Neural cell (in vitro differentiated cells): ENCODE measurements at regions not wholly inside any gene's neighbourhood (a gene's known extent, or its start where the extent isn't known, plus 50 kb on each side); places are given as distances from the start of the nearest gene placed in this dataset.
A peak's percentile ranks its signal among the peaks of the same experiment; 100 is the strongest.

Experiments
- H2AFZ ChIP-seq: fragments of 200-600, 300-800 bp; sonication (generic), shearing (Covaris generic); 2 replicates; pipeline ENCODE4 v1.6.0; 2014; ENCODE audit warnings: low read depth, mild to moderate bottlenecking, antibody characterized with exemption, low read length, moderate library complexity
- H3F3A ChIP-seq: fragments of 200-600 bp; shearing (Covaris generic); 2 replicates; pipeline ENCODE4 v1.6.1; 2016; ENCODE audit warnings: mild to moderate bottlenecking, moderate library complexity, mixed read lengths, antibody characterized with exemption, low read length; ENCODE audit not compliant: insufficient read depth, poor library complexity, severe bottlenecking
- H3K27ac ChIP-seq: fragments of 200-600, 300-800 bp; sonication (generic), shearing (Covaris generic); 2 replicates; pipeline ENCODE4 v1.5.1; 2014; ENCODE audit warnings: mild to moderate bottlenecking, low read length, moderate library complexity
- H3K27me3 ChIP-seq: fragments of 300-800, 200-600 bp; sonication (generic), shearing (Covaris generic); 2 replicates; pipeline ENCODE4 v1.6.0; 2014; ENCODE audit warnings: mild to moderate bottlenecking, low read depth, low read length, moderate library complexity; ENCODE audit not compliant: insufficient read depth
- H3K36me3 ChIP-seq: fragments of 300-800, 200-600 bp; sonication (generic), shearing (Covaris generic); 2 replicates; pipeline ENCODE4 v1.5.1; 2014; ENCODE audit warnings: mild to moderate bottlenecking, antibody characterized with exemption, low read length, moderate library complexity; ENCODE audit not compliant: insufficient read depth
- H3K4me2 ChIP-seq: fragments of 300-800, 200-600 bp; sonication (generic), shearing (Covaris generic); 2 replicates; pipeline ENCODE4 v1.6.0; 2014; ENCODE audit warnings: mild to moderate bottlenecking, low read length
- H3K4me3 ChIP-seq: fragments of 300-800, 200-600 bp; sonication (generic), shearing (Covaris generic); 2 replicates; pipeline ENCODE4 v1.5.1; 2014; ENCODE audit warnings: mild to moderate bottlenecking, low read length, moderate library complexity
- H3K79me2 ChIP-seq: fragments of 200-600 bp; shearing (Covaris generic); replicated peaks from 2 replicates; pipeline ENCODE4 v1.6.0; 2014; ENCODE audit warnings: mild to moderate bottlenecking, low read length, moderate library complexity; ENCODE audit not compliant: insufficient read depth
- H3K9ac ChIP-seq: fragments of 300-800, 200-600 bp; sonication (generic), shearing (Covaris generic); 2 replicates; pipeline ENCODE4 v1.6.1; 2016; ENCODE audit warnings: mild to moderate bottlenecking, low read length, mixed read lengths
- H3K9me2 ChIP-seq: fragments of 200-600 bp; shearing (Covaris generic); 2 replicates; pipeline ENCODE4 v1.6.1; 2016; ENCODE audit warnings: mild to moderate bottlenecking, low read length, mixed read lengths; ENCODE audit not compliant: insufficient read depth
- H3K9me3 ChIP-seq: fragments of 200-600, 300-800 bp; sonication (generic), shearing (Covaris generic); 2 replicates; pipeline ENCODE4 v1.6.1; 2016; ENCODE audit warnings: mild to moderate bottlenecking, mixed run types, low read length, moderate library complexity, mixed read lengths
- H4K20me1 ChIP-seq: fragments of 200-600 bp; shearing (Covaris generic); 2 replicates; pipeline ENCODE4 v1.6.1; 2016; ENCODE audit warnings: mild to moderate bottlenecking, mixed run types; ENCODE audit not compliant: insufficient read depth
- CTCF ChIP-seq: fragments of 450-650 bp; IDR thresholded peaks from 2 replicates; pipeline ENCODE4 v1.5.1; 2014; ENCODE audit warnings: antibody characterized with exemption, mild to moderate bottlenecking, moderate library complexity; ENCODE audit not compliant: poor library complexity, severe bottlenecking
- EP300 ChIP-seq: fragments of 450-650 bp; conservative IDR thresholded peaks from 2 replicates; pipeline ENCODE4 v1.6.1; 2014; ENCODE audit warnings: antibody characterized with exemption, mild to moderate bottlenecking, moderate library complexity; ENCODE audit not compliant: poor library complexity, severe bottlenecking
- EZH2 ChIP-seq: fragments of 200-600, 300-800 bp; shearing (Covaris generic), sonication (generic); IDR thresholded peaks from 2 replicates; pipeline ENCODE4 v1.6.1; 2014; ENCODE audit warnings: antibody characterized with exemption, low read length, borderline replicate concordance, mild to moderate bottlenecking; ENCODE audit not compliant: insufficient read depth, poor library complexity, severe bottlenecking
- MXI1 ChIP-seq: fragments of 450-650 bp; conservative IDR thresholded peaks from 2 replicates; pipeline ENCODE4 v1.6.1; 2014; ENCODE audit warnings: antibody characterized with exemption, mild to moderate bottlenecking; ENCODE audit not compliant: poor library complexity, severe bottlenecking
- POLR2AphosphoS5 ChIP-seq: IDR thresholded peaks from 2 replicates; pipeline ENCODE4 v1.6.1; 2012
- RAD21 ChIP-seq: fragments of 450-650 bp; conservative IDR thresholded peaks from 2 replicates; pipeline ENCODE4 v1.6.1; 2014; ENCODE audit warnings: antibody characterized with exemption, mild to moderate bottlenecking, moderate library complexity
- SMC3 ChIP-seq: fragments of 450-650 bp; conservative IDR thresholded peaks from 2 replicates; pipeline ENCODE4 v1.6.1; 2014; ENCODE audit warnings: antibody characterized with exemption, mild to moderate bottlenecking, moderate library complexity; ENCODE audit not compliant: poor library complexity
- TAF1 ChIP-seq: IDR thresholded peaks from 2 replicates; pipeline ENCODE4 v1.6.1; 2012; ENCODE audit warnings: low read depth
- TF ChIP-seq, protein P1 (sequence below): IDR thresholded peaks from 2 replicates; pipeline ENCODE4 v1.6.1; 2012; ENCODE audit warnings: borderline replicate concordance

DNA sequence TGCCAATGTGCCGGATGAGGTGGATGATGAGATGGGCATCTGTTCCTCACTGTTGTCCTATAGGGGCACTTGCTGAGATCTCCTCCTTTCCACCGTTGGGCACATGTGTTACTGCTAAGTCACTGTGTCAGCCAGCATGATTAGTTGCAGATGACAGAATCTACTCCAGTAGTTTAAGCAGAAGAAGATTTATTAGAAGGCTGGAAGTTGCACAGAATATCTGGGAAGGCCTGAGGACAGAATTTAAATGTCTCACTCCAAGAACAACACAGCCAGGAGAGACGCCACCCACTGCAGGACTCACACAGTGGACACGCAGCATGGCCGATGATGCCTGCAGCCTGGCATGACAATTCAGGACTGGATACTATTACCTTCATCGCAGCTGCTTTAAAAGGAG, 157.5 kb downstream of the NSG2 start:
- Histone ChIP-seq H3K27ac (no peak overlapping the region), H3F3A (peaks cover 3% of the 10 kb centered on the region), H3K9me2 (no peaks in the 10 kb centered on the region), H3K4me2 (no peak overlapping the region), H3K9me3 (no peaks in the 10 kb centered on the region), H3K4me3 (no peak overlapping the region), H2AFZ (no peak overlapping the region), H3K27me3 (no peaks in the 10 kb centered on the region), H4K20me1 (no peaks in the 10 kb centered on the region), H3K36me3 (no peaks in the 10 kb centered on the region), H3K79me2 (no peaks in the 10 kb centered on the region), H3K9ac (no peak overlapping the region)
- no peak for TF ChIP-seq POLR2AphosphoS5
- TF ChIP-seq, protein P1, sequence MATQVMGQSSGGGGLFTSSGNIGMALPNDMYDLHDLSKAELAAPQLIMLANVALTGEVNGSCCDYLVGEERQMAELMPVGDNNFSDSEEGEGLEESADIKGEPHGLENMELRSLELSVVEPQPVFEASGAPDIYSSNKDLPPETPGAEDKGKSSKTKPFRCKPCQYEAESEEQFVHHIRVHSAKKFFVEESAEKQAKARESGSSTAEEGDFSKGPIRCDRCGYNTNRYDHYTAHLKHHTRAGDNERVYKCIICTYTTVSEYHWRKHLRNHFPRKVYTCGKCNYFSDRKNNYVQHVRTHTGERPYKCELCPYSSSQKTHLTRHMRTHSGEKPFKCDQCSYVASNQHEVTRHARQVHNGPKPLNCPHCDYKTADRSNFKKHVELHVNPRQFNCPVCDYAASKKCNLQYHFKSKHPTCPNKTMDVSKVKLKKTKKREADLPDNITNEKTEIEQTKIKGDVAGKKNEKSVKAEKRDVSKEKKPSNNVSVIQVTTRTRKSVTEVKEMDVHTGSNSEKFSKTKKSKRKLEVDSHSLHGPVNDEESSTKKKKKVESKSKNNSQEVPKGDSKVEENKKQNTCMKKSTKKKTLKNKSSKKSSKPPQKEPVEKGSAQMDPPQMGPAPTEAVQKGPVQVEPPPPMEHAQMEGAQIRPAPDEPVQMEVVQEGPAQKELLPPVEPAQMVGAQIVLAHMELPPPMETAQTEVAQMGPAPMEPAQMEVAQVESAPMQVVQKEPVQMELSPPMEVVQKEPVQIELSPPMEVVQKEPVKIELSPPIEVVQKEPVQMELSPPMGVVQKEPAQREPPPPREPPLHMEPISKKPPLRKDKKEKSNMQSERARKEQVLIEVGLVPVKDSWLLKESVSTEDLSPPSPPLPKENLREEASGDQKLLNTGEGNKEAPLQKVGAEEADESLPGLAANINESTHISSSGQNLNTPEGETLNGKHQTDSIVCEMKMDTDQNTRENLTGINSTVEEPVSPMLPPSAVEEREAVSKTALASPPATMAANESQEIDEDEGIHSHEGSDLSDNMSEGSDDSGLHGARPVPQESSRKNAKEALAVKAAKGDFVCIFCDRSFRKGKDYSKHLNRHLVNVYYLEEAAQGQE: no peak
- no peak for TF ChIP-seq RAD21
- TF ChIP-seq EZH2: no peak
- TF ChIP-seq TAF1: no peak
- TF ChIP-seq EP300: no peak
- TF ChIP-seq SMC3: no peak
- no peak for TF ChIP-seq MXI1
- TF ChIP-seq CTCF: no peak

- Histone ChIP-seq H2AFZ (peak overlapping the region; percentile 82), H3K27me3 (no peaks in the 10 kb centered on the region), H3K9me3 (no peaks in the 10 kb centered on the region), H4K20me1 (no peaks in the 10 kb centered on the region), H3K79me2 (no peaks in the 10 kb centered on the region), H3K36me3 (no peaks in the 10 kb centered on the region), H3K4me3 (peak overlapping the region; percentile 47), H3K27ac (peak overlapping the region; percentile 72), H3K4me2 (no peak overlapping the region), H3K9ac (peak overlapping the region; percentile 59), H3K9me2 (no peaks in the 10 kb centered on the region), H3F3A (peaks cover 3% of the 10 kb centered on the region)
- peak; percentile 36 for TF ChIP-seq POLR2AphosphoS5
- TF ChIP-seq TAF1: no peak
- TF ChIP-seq, protein P1: peak; percentile 23
- no peak for TF ChIP-seq MXI1
- TF ChIP-seq SMC3: peak; percentile 36
- peak; percentile 45 for TF ChIP-seq EP300
- no peak for TF ChIP-seq EZH2
- peak; percentile 17 for TF ChIP-seq CTCF
- TF ChIP-seq RAD21: peak; percentile 46
Observed at GRCh38 chr5:174204535-174205313, 159.2 kb downstream of the NSG2 start.
